ENCODE measurements at regions not wholly inside any gene's neighbourhood (a gene's known extent, or its start where the extent isn't known, plus 50 kb on each side); places are given as distances from the start of the nearest gene placed in this dataset.
A peak's percentile ranks its signal among the peaks of the same experiment; 100 is the strongest.

- Mint-ChIP-seq H3K27me3 (ENCODE audit: low read depth) (peaks cover 18% of the 10 kb centered on the region), H3K36me3 (ENCODE audit: insufficient read depth in 2 of 2) (no peaks in the 10 kb centered on the region), H3K4me1 (ENCODE audit: low read depth) (peaks cover 9% of the 10 kb centered on the region), H3K27ac (no peak overlapping the region), H3K9me3 (no peaks in the 10 kb centered on the region), H3K4me3 (peak overlapping the region; percentile 92)
- ATAC-seq (replicated peaks in 1 of 2) (peak; percentile 62 to 74), DNase-seq (peak; percentile 6 to 12)
These were observed 198.7 kb upstream of the DCN start for GRCh38 chr12:91381309-91381804.

GRCh38 chr12:91380631-91381030 is 198.0 kb upstream of the DCN start:
- Mint-ChIP-seq H3K4me3 (no peak overlapping the region), H3K27ac (no peak overlapping the region), H3K36me3 (ENCODE audit: insufficient read depth in 2 of 2) (no peaks in the 10 kb centered on the region), H3K27me3 (ENCODE audit: low read depth) (peaks cover 13% of the 10 kb centered on the region), H3K4me1 (ENCODE audit: low read depth) (peaks cover 9% of the 10 kb centered on the region), H3K9me3 (no peaks in the 10 kb centered on the region)
- DNase-seq: no peak
- ATAC-seq (replicated peaks in 1 of 2): no peak

DNA sequence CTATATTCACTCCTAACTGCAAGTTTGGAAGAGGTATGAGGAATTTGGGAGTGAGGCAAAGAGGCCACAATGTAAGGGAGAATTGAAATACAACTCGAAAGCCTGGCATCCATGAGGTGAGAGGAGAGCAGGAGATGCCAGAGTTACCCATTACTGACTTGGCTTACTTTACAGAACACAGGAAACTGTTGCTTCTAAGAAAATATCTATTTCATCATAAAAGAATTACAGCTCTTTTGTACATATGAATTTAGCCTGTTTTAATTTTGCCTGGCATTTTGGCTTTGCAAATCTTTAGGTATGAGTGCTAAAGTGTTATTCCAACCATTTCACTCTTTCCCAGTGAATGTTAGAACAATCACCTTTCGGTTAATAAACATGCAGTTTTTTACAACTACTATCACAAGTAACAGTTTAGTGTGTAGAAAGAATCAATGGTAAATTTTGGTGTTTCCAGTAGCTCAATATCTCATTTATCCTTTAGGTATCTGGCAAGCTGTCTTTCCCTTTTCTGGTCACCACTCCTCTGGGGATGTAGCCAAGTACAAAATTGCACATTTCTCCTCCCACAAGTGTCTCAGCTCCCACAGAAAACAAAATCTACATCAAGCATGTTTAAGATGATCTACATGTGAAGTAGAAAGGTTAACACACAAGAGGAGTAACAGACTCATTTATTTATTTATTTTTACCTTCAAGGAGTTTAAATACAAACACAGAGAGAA is 196.6 kb upstream of the DCN start:
- H3K27me3 Mint-ChIP-seq (ENCODE audit: low read depth): peaks cover 13% of the 10 kb centered on the region
- no peak for ATAC-seq (replicated peaks in 1 of 2)
- peak overlapping the region; percentile 54 for H3K27ac Mint-ChIP-seq
- peaks cover 9% of the 10 kb centered on the region for H3K4me1 Mint-ChIP-seq (ENCODE audit: low read depth)
- no peaks in the 10 kb centered on the region for H3K9me3 Mint-ChIP-seq
- no peak overlapping the region for H3K4me3 Mint-ChIP-seq
- no peaks in the 10 kb centered on the region for H3K36me3 Mint-ChIP-seq (ENCODE audit: insufficient read depth in 2 of 2)
- DNase-seq: no peak

- Mint-ChIP-seq H3K9me3 (no peaks in the 10 kb centered on the region), H3K4me1 (ENCODE audit: low read depth) (peaks cover 9% of the 10 kb centered on the region), H3K27me3 (ENCODE audit: low read depth) (peaks cover 13% of the 10 kb centered on the region), H3K4me3 (no peak overlapping the region), H3K27ac (no peak overlapping the region), H3K36me3 (ENCODE audit: insufficient read depth in 2 of 2) (no peaks in the 10 kb centered on the region)
- ATAC-seq (replicated peaks in 1 of 2) (no peak), DNase-seq (no peak)
These were observed 194.8 kb upstream of the DCN start for GRCh38 chr12:91377436-91377835.

DNA sequence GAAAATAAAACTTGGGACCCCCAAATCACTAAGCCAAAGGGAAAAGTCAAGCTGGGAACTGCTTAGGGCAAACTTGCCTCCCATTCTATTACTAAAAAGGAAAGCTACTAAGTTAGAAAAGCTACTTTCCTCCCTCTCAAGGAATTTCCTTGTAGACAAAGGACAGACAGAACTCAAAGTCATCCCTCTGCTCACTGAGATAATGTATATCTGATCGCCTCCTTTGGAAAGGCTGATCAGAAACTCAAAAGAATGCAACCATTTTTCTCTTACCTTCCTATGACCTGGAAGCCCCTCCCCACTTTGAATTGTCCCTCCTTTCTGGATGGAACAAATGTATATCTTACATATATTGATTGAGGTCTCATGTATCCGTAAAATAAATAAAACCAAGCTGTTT is 190.5 kb upstream of the DCN start:
- no peaks in the 10 kb centered on the region for H3K9me3 Mint-ChIP-seq
- H3K4me3 Mint-ChIP-seq: no peak overlapping the region
- ATAC-seq (replicated peaks in 1 of 2) (no peak), DNase-seq (no peak)
- H3K4me1 Mint-ChIP-seq (ENCODE audit: low read depth): no peaks in the 10 kb centered on the region
- H3K27me3 Mint-ChIP-seq (ENCODE audit: low read depth): no peaks in the 10 kb centered on the region
- H3K36me3 Mint-ChIP-seq (ENCODE audit: insufficient read depth in 2 of 2): no peaks in the 10 kb centered on the region
- no peak overlapping the region for H3K27ac Mint-ChIP-seq

GRCh38 chr12:91370086-91370868 is 187.7 kb upstream of the DCN start:
- Mint-ChIP-seq H3K4me3 (no peak overlapping the region), H3K9me3 (no peaks in the 10 kb centered on the region), H3K27ac (no peak overlapping the region), H3K36me3 (ENCODE audit: insufficient read depth in 2 of 2) (no peaks in the 10 kb centered on the region), H3K4me1 (ENCODE audit: low read depth) (no peaks in the 10 kb centered on the region), H3K27me3 (ENCODE audit: low read depth) (no peaks in the 10 kb centered on the region)
- ATAC-seq (replicated peaks in 1 of 2) (no peak), DNase-seq (no peak)

DNA sequence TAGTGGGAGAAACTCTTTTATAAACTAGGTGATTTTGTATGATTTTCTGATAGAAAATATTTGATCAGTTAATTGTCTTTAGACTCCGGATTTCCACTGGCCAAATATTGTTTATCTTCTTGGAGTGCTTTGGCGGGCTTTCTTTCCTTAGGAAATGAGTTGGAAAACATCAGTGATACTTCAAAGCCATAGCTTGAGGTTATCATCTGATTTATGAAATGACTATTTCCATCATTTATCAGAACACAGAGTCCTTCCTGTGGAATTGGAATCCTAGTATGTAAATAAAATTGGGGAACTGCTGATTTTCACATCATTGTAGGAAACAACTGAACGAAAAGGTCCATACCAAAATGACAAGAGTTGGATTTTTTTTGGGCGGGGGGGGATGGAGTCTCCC is 186.0 kb upstream of the DCN start:
- Mint-ChIP-seq H3K4me3 (no peak overlapping the region), H3K9me3 (no peaks in the 10 kb centered on the region), H3K27ac (no peak overlapping the region), H3K4me1 (ENCODE audit: low read depth) (no peaks in the 10 kb centered on the region), H3K36me3 (ENCODE audit: insufficient read depth in 2 of 2) (no peaks in the 10 kb centered on the region), H3K27me3 (ENCODE audit: low read depth) (no peaks in the 10 kb centered on the region)
- DNase-seq (no peak), ATAC-seq (replicated peaks in 1 of 2) (no peak)

GRCh38 chr12:91367234-91367849 is 184.7 kb upstream of the DCN start:
- H3K4me3 Mint-ChIP-seq: no peak overlapping the region
- DNase-seq: no peak

GRCh38 chr12:91364471-91365184 is 182.0 kb upstream of the DCN start:
- H3K27ac Mint-ChIP-seq: no peak overlapping the region
- ATAC-seq (replicated peaks in 1 of 2): no peak
- no peaks in the 10 kb centered on the region for H3K9me3 Mint-ChIP-seq
- no peaks in the 10 kb centered on the region for H3K4me1 Mint-ChIP-seq (ENCODE audit: low read depth)
- H3K4me3 Mint-ChIP-seq: no peak overlapping the region
- DNase-seq: no peak
- H3K36me3 Mint-ChIP-seq (ENCODE audit: insufficient read depth in 2 of 2): no peaks in the 10 kb centered on the region
- no peaks in the 10 kb centered on the region for H3K27me3 Mint-ChIP-seq (ENCODE audit: low read depth)

More at GRCh38 chr12:91367234-91367849, 184.7 kb upstream of the DCN start:
- Mint-ChIP-seq H3K36me3 (ENCODE audit: insufficient read depth in 2 of 2) (no peaks in the 10 kb centered on the region), H3K9me3 (no peaks in the 10 kb centered on the region), H3K4me1 (ENCODE audit: low read depth) (no peaks in the 10 kb centered on the region), H3K27me3 (ENCODE audit: low read depth) (no peaks in the 10 kb centered on the region), H3K27ac (no peak overlapping the region)
- ATAC-seq (replicated peaks in 1 of 2): no peak

DNA sequence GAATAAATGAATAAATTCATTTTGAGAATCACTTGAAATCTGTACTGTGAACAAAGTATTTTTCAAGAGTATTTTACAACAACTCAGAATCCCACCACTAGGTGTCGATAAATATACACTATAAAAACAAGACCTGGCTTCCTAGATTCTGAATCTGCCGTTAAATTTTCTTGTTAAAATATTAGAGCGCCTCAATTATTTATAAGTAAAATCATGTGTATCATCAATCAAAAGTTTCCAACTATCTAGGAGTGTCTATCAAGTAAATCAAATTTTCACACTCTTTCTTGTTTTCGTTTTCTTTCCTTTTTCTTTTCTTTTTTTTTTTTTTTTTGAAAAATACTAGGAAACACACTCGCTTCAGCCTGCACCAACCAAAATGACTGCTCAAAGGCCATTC is 179.2 kb upstream of the DCN start:
- Mint-ChIP-seq H3K4me1 (ENCODE audit: low read depth) (no peaks in the 10 kb centered on the region), H3K4me3 (peak overlapping the region in 1 of 2 donors; percentile 39), H3K36me3 (ENCODE audit: insufficient read depth in 2 of 2) (no peaks in the 10 kb centered on the region), H3K27me3 (ENCODE audit: low read depth) (no peaks in the 10 kb centered on the region), H3K27ac (no peak overlapping the region), H3K9me3 (no peaks in the 10 kb centered on the region)
- ATAC-seq (replicated peaks in 1 of 2): no peak
- no peak for DNase-seq

GRCh38 chr12:91357381-91357780 is 174.8 kb upstream of the DCN start:
- Mint-ChIP-seq H3K36me3 (ENCODE audit: insufficient read depth in 2 of 2) (no peaks in the 10 kb centered on the region), H3K27ac (no peak overlapping the region), H3K9me3 (no peaks in the 10 kb centered on the region), H3K4me1 (ENCODE audit: low read depth) (no peaks in the 10 kb centered on the region), H3K27me3 (ENCODE audit: low read depth) (peaks cover 10% of the 10 kb centered on the region), H3K4me3 (no peak overlapping the region)
- DNase-seq: no peak
- no peak for ATAC-seq (replicated peaks in 1 of 2)

DNA sequence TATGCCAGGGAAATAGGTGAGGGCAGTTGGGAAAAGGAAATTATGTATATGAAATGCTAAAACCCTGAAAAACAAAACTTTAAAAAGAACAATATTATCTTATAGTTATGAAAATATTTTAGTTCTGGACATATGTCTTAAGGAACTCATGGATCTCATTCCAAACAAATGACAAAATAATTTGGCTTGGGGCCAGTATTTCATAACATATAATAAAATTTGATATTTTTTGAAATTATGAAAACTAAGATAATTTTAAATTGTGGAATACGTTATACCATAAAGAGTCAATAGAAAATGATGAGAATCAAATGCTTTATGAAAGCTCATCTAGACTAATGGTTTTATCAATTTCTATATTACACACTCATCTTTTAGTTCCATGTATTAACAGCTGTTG is 173.8 kb upstream of the DCN start:
- no peak overlapping the region for H3K4me3 Mint-ChIP-seq
- DNase-seq (no peak), ATAC-seq (replicated peaks in 1 of 2) (no peak)
- H3K27ac Mint-ChIP-seq: no peak overlapping the region
- H3K27me3 Mint-ChIP-seq (ENCODE audit: low read depth): peaks cover 10% of the 10 kb centered on the region
- no peaks in the 10 kb centered on the region for H3K36me3 Mint-ChIP-seq (ENCODE audit: insufficient read depth in 2 of 2)
- no peaks in the 10 kb centered on the region for H3K9me3 Mint-ChIP-seq
- H3K4me1 Mint-ChIP-seq (ENCODE audit: low read depth): no peaks in the 10 kb centered on the region

All from activated T-cell treated with anti-CD3 and anti-CD28 coated beads, Interleukin-2, amount 50 U/mL, for 72 hours (primary cell).